Muscle of leg (tissue), 3 donors: ENCODE measurements at regions not wholly inside any gene's neighbourhood (a gene's known extent, or its start where the extent isn't known, plus 50 kb on each side); places are given as distances from the start of the nearest gene placed in this dataset.

Source experiments
- DNase-seq: peaks from one replicate; pipeline ENCODE4 v3.0.0; 2013
- H3K27ac ChIP-seq: one replicate; pipeline ENCODE4 v1.5.1; 2013; ENCODE audit warnings: mild to moderate bottlenecking, low read length, control low read depth
- H3K27me3 ChIP-seq: one replicate; pipeline ENCODE4 v1.6.1; 2013; ENCODE audit warnings: low read length; ENCODE audit not compliant: control insufficient read depth, insufficient read depth
- H3K36me3 ChIP-seq: one replicate; pipeline ENCODE4 v1.6.1; 2013; ENCODE audit warnings: low read length; ENCODE audit not compliant: control insufficient read depth, insufficient read depth
- H3K4me1 ChIP-seq: one replicate; pipeline ENCODE4 v1.6.1; 2013; ENCODE audit warnings: low read length; ENCODE audit not compliant: control insufficient read depth, insufficient read depth
- H3K4me3 ChIP-seq: one replicate; pipeline ENCODE4 v1.5.1; 2013; ENCODE audit warnings: low read length, control low read depth
- H3K9me3 ChIP-seq: replicated peaks from 2 replicates; pipeline ENCODE4 v1.6.1; 2013; ENCODE audit warnings: low read depth, low read length; ENCODE audit not compliant: control insufficient read depth
- WGBS: methylation state at CpG from one replicate; pipeline ENCODE4 v1.1.5; 2013; ENCODE audit warnings: missing lambda C conversion rate; ENCODE audit not compliant: insufficient coverage; 5-methylcytosine and 5-hydroxymethylcytosine counted together

DNA sequence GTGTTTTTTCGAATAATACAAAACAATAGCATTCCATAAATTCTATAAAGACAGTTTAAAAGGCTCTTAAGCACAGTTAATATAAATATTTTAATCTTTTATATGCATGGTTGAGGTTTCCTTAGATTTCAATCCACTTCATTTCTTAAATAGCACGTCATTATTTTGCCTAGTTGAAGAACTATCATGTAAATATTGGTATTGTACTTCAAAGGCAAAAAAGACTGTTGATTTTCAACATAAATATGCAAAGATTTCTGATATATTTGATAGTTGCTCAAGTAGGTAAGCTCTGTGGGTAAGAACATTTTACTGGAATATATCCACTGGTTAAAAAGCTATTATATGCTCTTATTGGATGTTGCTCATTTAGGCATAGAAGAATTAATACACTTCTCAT is 458.6 kb downstream of the NR2F1-AS1 start:
- Histone ChIP-seq H3K36me3 (no peaks in the 10 kb centered on the region), H3K27me3 (no peaks in the 10 kb centered on the region), H3K9me3 (no peaks in the 10 kb centered on the region), H3K4me3 (no peak overlapping the region), H3K27ac (no peak overlapping the region), H3K4me1 (no peaks in the 10 kb centered on the region)
- whole genome bisulfite sequencing = no CpG with 5 or more reads among the region's 2 CpGs
- no peak for DNase-seq

DNA sequence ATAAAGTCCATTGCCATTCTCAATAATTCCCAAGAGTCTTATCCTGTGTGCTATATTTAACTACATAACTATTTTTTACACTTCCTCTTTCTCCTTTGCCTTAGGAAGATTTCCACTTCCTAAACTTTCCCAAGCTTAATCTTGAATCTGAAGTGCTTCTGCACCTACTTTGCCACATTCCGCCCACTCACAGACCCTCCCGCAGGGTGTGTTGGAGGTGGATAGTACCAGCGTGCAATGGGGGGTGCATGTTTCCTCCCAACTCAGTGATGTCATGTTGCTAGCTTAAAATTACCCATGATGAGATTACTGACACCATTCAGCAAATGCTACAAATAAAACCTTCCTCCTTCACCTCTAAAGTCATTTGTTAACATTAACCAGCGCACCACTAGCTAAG is 460.2 kb downstream of the NR2F1-AS1 start:
- Histone ChIP-seq H3K4me3 (no peak overlapping the region), H3K36me3 (no peaks in the 10 kb centered on the region), H3K27me3 (no peaks in the 10 kb centered on the region), H3K4me1 (no peaks in the 10 kb centered on the region), H3K9me3 (no peaks in the 10 kb centered on the region), H3K27ac (no peak overlapping the region)
- no peak for DNase-seq
- no CpG with 5 or more reads among the region's 4 CpGs for WGBS

DNA sequence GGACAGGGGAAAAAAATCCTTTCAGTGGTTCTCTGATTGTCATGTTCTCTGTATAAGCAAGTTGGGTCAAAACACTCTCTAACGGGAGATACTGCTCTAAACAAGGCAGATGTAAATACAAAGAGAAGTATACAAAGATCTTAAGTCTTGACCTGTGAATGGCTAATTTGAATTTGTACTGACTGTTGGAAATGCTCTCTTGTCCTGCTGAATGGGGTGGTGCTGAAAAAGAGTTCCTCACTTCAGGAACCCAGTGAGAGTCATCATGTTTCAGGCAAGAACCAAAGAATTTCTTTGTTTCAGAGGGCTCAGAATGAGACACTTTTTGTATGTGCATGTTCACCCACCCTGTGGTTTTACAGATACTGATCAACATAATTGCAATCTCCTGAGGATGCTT is 461.0 kb downstream of the NR2F1-AS1 start:
- no peak overlapping the region for H3K27ac ChIP-seq
- no peak overlapping the region for H3K4me3 ChIP-seq
- no peak for DNase-seq
- H3K4me1 ChIP-seq = no peaks in the 10 kb centered on the region
- no peaks in the 10 kb centered on the region for H3K27me3 ChIP-seq
- H3K36me3 ChIP-seq = no peaks in the 10 kb centered on the region
- no peaks in the 10 kb centered on the region for H3K9me3 ChIP-seq
- WGBS = no CpG with 5 or more reads among the region's 1 CpG

DNA sequence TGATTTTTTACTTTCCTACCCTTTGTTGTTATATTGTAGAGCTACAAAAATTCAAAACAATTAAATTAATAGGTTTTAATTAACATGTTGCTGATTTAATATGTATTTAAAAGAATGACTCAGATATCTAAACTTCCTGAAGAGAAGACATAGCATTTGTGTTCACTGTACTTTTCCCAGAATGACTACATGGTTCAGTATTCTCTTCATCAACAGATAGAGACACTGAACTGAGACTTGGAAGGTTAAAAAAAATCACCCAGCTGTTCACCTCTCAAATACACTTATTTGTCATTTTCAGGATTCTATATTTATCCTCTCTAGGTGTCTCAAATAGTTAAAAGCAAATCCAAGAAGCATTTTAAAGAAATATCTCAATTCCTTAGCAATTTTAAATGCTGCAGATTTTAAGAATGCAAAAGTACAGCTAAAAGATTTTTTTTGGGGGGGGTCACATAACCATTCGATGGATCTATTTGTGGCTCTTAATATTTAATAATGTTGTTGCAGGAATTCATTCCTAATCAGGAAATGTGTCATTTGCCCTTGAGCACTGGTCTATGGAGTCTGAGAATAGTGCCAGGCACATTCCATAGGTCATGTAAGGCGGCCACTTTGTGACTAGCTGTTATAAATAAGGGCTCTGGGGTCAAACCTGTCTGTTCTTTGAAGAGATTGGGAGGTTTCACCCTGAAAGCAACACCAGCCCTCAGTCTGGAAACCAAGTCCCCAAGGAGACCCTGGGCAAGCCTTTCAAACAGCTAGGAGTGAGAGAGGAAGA is 463.1 kb downstream of the NR2F1-AS1 start:
- WGBS = 50% methylated on average over 1 of the region's 2 CpGs
- H3K36me3 ChIP-seq = no peaks in the 10 kb centered on the region
- no peaks in the 10 kb centered on the region for H3K9me3 ChIP-seq
- no peak overlapping the region for H3K4me3 ChIP-seq
- no peaks in the 10 kb centered on the region for H3K27me3 ChIP-seq
- no peaks in the 10 kb centered on the region for H3K4me1 ChIP-seq
- no peak overlapping the region for H3K27ac ChIP-seq
- no peak for DNase-seq

DNA sequence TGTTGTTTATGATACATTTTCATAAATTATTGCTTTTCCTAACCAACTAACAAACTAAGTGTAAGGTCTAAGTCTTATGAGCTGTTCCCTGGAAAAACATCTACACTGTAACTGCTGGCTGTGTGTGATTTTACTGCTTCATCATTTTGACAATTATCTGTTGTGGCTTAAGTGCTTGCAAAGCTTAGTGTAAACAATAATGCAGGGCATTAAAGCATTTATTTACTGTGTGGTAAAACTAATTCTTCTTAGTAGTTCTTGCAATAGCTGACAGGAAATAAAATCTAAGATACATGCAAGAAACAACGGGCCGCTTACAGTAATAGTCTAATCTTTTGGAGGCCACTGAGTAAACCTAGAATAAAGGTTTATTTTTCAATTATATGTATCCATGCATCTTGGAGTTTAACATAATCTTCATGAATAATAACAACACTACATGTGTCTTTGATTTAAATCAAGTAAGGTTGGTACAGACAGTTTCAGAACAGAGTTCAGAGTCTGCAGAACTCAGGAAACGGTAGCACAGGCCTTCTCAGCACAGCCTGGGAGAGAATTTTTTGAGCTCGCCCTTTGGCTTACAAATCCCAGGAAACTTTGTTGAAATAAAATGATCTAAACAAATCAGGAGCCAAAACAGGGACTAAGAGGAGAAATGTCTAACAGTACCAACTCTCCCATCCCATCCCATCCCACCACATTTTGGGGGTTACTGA is 473.1 kb downstream of the NR2F1-AS1 start:
- WGBS = no CpG with 5 or more reads among the region's 4 CpGs
- no peaks in the 10 kb centered on the region for H3K36me3 ChIP-seq
- no peak for DNase-seq
- no peaks in the 10 kb centered on the region for H3K9me3 ChIP-seq
- no peak overlapping the region for H3K27ac ChIP-seq
- no peaks in the 10 kb centered on the region for H3K27me3 ChIP-seq
- no peaks in the 10 kb centered on the region for H3K4me1 ChIP-seq
- H3K4me3 ChIP-seq = no peak overlapping the region

DNA sequence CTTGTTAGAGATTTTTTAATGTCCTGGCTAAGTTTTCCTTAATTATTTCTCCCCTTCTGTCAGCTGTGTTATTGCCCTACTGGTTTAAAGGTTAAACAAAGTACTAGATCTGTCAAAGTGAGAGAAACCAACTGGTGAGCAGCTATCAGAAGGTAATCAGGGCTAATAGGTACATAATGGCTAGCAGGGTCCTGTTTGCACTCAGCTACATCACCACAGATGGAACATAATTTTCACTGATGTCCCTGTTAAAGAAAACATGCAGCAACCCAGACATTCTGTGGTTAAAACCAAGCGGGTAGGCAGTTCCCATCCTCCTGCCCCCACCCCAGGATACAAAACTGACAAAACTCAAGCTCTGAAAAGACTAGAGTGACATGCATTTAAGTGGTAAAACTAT is 473.9 kb downstream of the NR2F1-AS1 start:
- Histone ChIP-seq H3K36me3 (no peaks in the 10 kb centered on the region), H3K9me3 (no peaks in the 10 kb centered on the region), H3K27me3 (no peaks in the 10 kb centered on the region), H3K4me3 (no peak overlapping the region), H3K4me1 (no peaks in the 10 kb centered on the region), H3K27ac (no peak overlapping the region)
- WGBS = no CpG with 5 or more reads among the region's 1 CpG
- no peak for DNase-seq

DNA sequence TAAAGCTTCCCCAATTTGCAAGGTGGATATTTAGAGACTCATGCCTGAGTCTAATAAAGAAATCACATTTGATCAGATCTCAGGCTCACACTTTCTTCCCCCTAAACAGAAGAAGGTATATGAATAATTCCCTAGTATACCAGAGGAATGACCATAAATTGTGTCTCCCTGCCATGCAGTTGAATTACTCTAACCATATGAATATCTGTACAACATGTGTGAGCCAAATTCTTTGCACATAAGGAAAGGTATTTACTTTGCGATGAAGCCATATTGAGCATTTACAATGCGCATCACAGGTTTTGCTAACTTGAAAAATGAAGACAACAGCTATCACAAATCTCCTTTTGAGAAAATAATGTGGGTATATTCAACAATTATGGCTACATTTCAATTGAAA is 479.4 kb downstream of the NR2F1-AS1 start:
- H3K36me3 ChIP-seq = no peaks in the 10 kb centered on the region
- H3K9me3 ChIP-seq = no peaks in the 10 kb centered on the region
- no peak for DNase-seq
- no CpG with 5 or more reads among the region's 2 CpGs for WGBS
- H3K4me3 ChIP-seq = no peak overlapping the region
- no peaks in the 10 kb centered on the region for H3K27me3 ChIP-seq
- H3K27ac ChIP-seq = no peak overlapping the region
- no peaks in the 10 kb centered on the region for H3K4me1 ChIP-seq

DNA sequence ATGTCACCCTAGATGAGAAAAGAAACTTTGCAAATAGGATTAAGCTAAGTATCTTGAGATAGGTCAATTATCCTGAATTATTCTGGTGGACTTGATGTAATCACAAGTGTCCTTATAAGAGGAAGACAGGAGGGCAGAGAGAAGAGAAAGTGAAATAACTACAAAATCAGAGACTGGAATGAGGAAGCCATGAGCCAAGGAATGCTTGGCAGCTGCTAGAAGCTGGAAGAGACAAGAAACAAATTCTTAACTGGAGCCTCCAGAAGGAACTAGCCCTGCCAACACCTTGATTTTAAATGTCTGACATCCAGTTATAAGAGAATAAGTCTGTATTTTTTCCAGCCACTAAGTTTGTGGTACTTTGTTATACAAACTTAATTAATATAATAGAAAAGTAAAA is 480.0 kb downstream of the NR2F1-AS1 start:
- no peak overlapping the region for H3K27ac ChIP-seq
- no peaks in the 10 kb centered on the region for H3K4me1 ChIP-seq
- peak; percentile 56 for DNase-seq
- H3K27me3 ChIP-seq = no peaks in the 10 kb centered on the region
- H3K4me3 ChIP-seq = no peak overlapping the region
- H3K36me3 ChIP-seq = no peaks in the 10 kb centered on the region
- no peaks in the 10 kb centered on the region for H3K9me3 ChIP-seq

DNA sequence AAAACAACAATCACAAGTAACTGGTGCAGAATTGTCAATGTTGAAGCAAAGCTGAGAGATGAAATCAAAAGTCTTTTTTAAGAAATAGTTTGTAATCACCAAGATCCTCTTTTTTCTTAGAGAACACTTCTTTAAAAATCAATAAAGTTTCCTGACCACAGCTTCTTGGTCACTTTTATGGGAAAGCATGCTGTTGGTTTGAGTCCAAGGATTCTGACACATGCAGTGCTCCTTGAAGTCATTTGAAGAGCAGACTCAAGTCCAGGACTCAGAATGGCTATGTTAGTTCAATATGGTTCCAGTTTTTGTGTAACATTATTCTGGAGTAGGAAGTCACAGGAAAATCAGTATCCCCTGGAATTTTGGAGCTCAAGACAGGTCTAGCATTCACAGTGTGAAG is 480.6 kb downstream of the NR2F1-AS1 start:
- H3K27ac ChIP-seq = no peak overlapping the region
- H3K4me1 ChIP-seq = no peaks in the 10 kb centered on the region
- H3K36me3 ChIP-seq = no peaks in the 10 kb centered on the region
- H3K9me3 ChIP-seq = no peaks in the 10 kb centered on the region
- no peak overlapping the region for H3K4me3 ChIP-seq
- no peaks in the 10 kb centered on the region for H3K27me3 ChIP-seq
- DNase-seq = peak; percentile 15

DNA sequence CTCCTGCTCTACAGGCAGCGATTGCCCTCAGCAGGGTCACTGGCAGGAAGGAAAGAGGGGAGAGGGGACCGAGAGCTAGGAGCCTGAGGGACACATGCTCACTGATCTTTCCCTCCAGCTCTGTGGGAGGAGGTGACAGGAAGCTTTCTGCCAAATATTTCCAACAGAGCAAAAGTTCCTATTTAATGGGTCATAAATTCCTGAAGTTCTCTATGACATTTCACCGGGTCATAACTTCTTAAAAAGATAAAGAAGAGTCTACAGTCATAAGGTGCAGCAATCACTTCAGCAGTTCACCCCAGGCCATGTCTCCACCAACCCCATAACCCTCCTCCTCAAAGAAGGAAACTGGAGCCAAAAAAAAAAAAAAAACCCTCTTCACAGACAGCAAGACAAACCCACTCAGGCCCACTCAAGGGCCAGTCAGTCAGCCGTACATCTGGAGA is 481.1 kb downstream of the NR2F1-AS1 start:
- H3K27ac ChIP-seq = no peak overlapping the region
- DNase-seq = no peak
- H3K27me3 ChIP-seq = no peaks in the 10 kb centered on the region
- no peaks in the 10 kb centered on the region for H3K4me1 ChIP-seq
- no peaks in the 10 kb centered on the region for H3K36me3 ChIP-seq
- no peak overlapping the region for H3K4me3 ChIP-seq
- no peaks in the 10 kb centered on the region for H3K9me3 ChIP-seq
- WGBS = no CpG with 5 or more reads among the region's 4 CpGs
